Peyer's patch (tissue), 4 donors: ENCODE measurements at regions not wholly inside any gene's neighbourhood (a gene's known extent, or its start where the extent isn't known, plus 50 kb on each side); places are given as distances from the start of the nearest gene placed in this dataset.

ENCODE experiments used
- DNase-seq, 3 donors: peaks; one replicate each; pipeline ENCODE4 v3.0.0-alpha.2; 2017 to 2019
- H3K27ac ChIP-seq, 4 donors: fragments of 200-600 bp; sonication (generic); one replicate each; pipeline ENCODE4 v1.5.1; 2016 to 2019
- H3K27me3 ChIP-seq, 2 donors: fragments of 200-600 bp; sonication (generic); one replicate each; pipeline ENCODE4 v1.5.1; 2019
- H3K36me3 ChIP-seq, 3 donors: fragments of 200-600 bp; sonication (generic); one replicate each; pipeline ENCODE4 v1.5.1; 2016 to 2019
- H3K4me1 ChIP-seq, 4 donors: fragments of 200-600 bp; sonication (generic); one replicate each; pipeline ENCODE4 v1.5.1; 2016 to 2019
- H3K4me3 ChIP-seq, 4 donors: fragments of 200-600 bp; sonication (generic); 1 replicate in 3 of 4; 2 replicates in 1 of 4; pipeline ENCODE4 v1.5.1; 2016 to 2019; ENCODE audit warnings: mild to moderate bottlenecking in 1 of 4
- H3K9me3 ChIP-seq, 4 donors: fragments of 200-600 bp; sonication (generic); one replicate each; pipeline ENCODE4 v1.5.1; 2016 to 2019; ENCODE audit warnings: mild to moderate bottlenecking in 1 of 4
- CTCF ChIP-seq, 6 experiments: fragments of 450-650 bp in 4 of 6; fragments of 200-600 bp in 2 of 6; sonication (generic) in 1 of 6; IDR thresholded peaks; one replicate each; pipeline ENCODE4 v1.5.1; 2017 to 2019; ENCODE audit warnings: antibody characterized with exemption in 6 of 6, mild to moderate bottlenecking in 3 of 6, moderate library complexity in 1 of 6
- POLR2A ChIP-seq, 2 donors: fragments of 450-650 bp; IDR thresholded peaks; one replicate each; pipeline ENCODE4 v1.5.1; 2017; ENCODE audit warnings: antibody characterized with exemption in 2 of 2, mild to moderate bottlenecking in 2 of 2, moderate library complexity in 2 of 2

- H3K4me3 ChIP-seq: no peak overlapping the region
- peaks cover 0 to 3% (median 0%) of the 10 kb centered on the region in 4 donors for H3K4me1 ChIP-seq
- no peaks in the 10 kb centered on the region for H3K9me3 ChIP-seq
- no peak overlapping the region for H3K27ac ChIP-seq
- TF ChIP-seq POLR2A (IDR thresholded peaks at IDR 0.05) (no peak), CTCF (IDR thresholded peaks at IDR 0.05) (no peak)
- no peaks in the 10 kb centered on the region for H3K36me3 ChIP-seq
- DNase-seq: no peak
- H3K27me3 ChIP-seq: no peaks in the 10 kb centered on the region
Observed at GRCh38 chr4:138952411-138952810, 63.2 kb upstream of the NOCT start.

GRCh38 chr4:138951764-138952163 is 63.8 kb upstream of the NOCT start:
- DNase-seq: no peak
- H3K27me3 ChIP-seq: no peaks in the 10 kb centered on the region
- H3K27ac ChIP-seq: no peak overlapping the region
- H3K4me1 ChIP-seq: peaks cover 0 to 3% (median 0%) of the 10 kb centered on the region in 4 donors
- no peaks in the 10 kb centered on the region for H3K36me3 ChIP-seq
- H3K4me3 ChIP-seq: no peak overlapping the region
- TF ChIP-seq POLR2A (IDR thresholded peaks at IDR 0.05): no peak
- no peak for TF ChIP-seq CTCF (IDR thresholded peaks at IDR 0.05)
- no peaks in the 10 kb centered on the region for H3K9me3 ChIP-seq

GRCh38 chr4:138949866-138950265 is 65.7 kb upstream of the NOCT start:
- Histone ChIP-seq H3K36me3 (no peaks in the 10 kb centered on the region), H3K9me3 (no peaks in the 10 kb centered on the region), H3K4me1 (peaks cover 0 to 3% (median 0%) of the 10 kb centered on the region in 4 donors), H3K27ac (no peak overlapping the region), H3K27me3 (no peaks in the 10 kb centered on the region), H3K4me3 (no peak overlapping the region)
- TF ChIP-seq CTCF (IDR thresholded peaks at IDR 0.05) (no peak), POLR2A (IDR thresholded peaks at IDR 0.05) (no peak)
- no peak for DNase-seq

GRCh38 chr4:138948918-138949317 is 66.7 kb upstream of the NOCT start:
- Histone ChIP-seq H3K4me1 (no peaks in the 10 kb centered on the region), H3K27me3 (no peaks in the 10 kb centered on the region), H3K36me3 (no peaks in the 10 kb centered on the region), H3K4me3 (no peak overlapping the region), H3K27ac (no peak overlapping the region), H3K9me3 (no peaks in the 10 kb centered on the region)
- TF ChIP-seq CTCF (IDR thresholded peaks at IDR 0.05): no peak
- TF ChIP-seq POLR2A (IDR thresholded peaks at IDR 0.05): no peak
- no peak for DNase-seq

- no peaks in the 10 kb centered on the region for H3K4me1 ChIP-seq
- TF ChIP-seq POLR2A (IDR thresholded peaks at IDR 0.05): no peak
- no peak for TF ChIP-seq CTCF (IDR thresholded peaks at IDR 0.05)
- no peak overlapping the region for H3K27ac ChIP-seq
- H3K9me3 ChIP-seq: no peaks in the 10 kb centered on the region
- no peak for DNase-seq
- no peak overlapping the region for H3K4me3 ChIP-seq
- no peaks in the 10 kb centered on the region for H3K27me3 ChIP-seq
- no peaks in the 10 kb centered on the region for H3K36me3 ChIP-seq
Observed at GRCh38 chr4:138946306-138946705, 69.3 kb upstream of the NOCT start.

- Histone ChIP-seq H3K4me1 (no peaks in the 10 kb centered on the region), H3K27ac (no peak overlapping the region), H3K27me3 (no peaks in the 10 kb centered on the region), H3K4me3 (no peak overlapping the region), H3K9me3 (no peaks in the 10 kb centered on the region), H3K36me3 (no peaks in the 10 kb centered on the region)
- DNase-seq: no peak
- TF ChIP-seq POLR2A (IDR thresholded peaks at IDR 0.05): no peak
- no peak for TF ChIP-seq CTCF (IDR thresholded peaks at IDR 0.05)
Observed at GRCh38 chr4:138945840-138946239, 69.7 kb upstream of the NOCT start.
